GM23338 (cell line): ENCODE measurements at regions not wholly inside any gene's neighbourhood (a gene's known extent, or its start where the extent isn't known, plus 50 kb on each side); places are given as distances from the start of the nearest gene placed in this dataset.

Experiments
- ATAC-seq: fragments of 200-7000 bp; cut with Tn5 transposase; 3 replicates; pipeline ENCODE4 v1.9.1; 2020
- DNase-seq: peaks from one replicate; pipeline ENCODE4 v3.0.0-alpha.2; 2015; ENCODE audit warnings: low spot score
- H2AFZ ChIP-seq: fragments of 200-600 bp; sonication (generic); 2 replicates; pipeline ENCODE4 v1.8.0; 2016; ENCODE audit warnings: antibody characterized with exemption, mild to moderate bottlenecking, moderate library complexity
- H3F3A ChIP-seq: fragments of 200-600 bp; sonication (generic); replicated peaks from 2 replicates; pipeline ENCODE4 v1.8.0; 2017; ENCODE audit warnings: antibody characterized with exemption, mixed run types, low read depth
- H3K27ac ChIP-seq: fragments of 200-600 bp; sonication (generic); 2 replicates; pipeline ENCODE4 v1.6.1; 2016; ENCODE audit warnings: low read depth
- H3K27me3 ChIP-seq: fragments of 200-600 bp; sonication (generic); 2 replicates; pipeline ENCODE4 v1.8.0; 2016; ENCODE audit warnings: mild to moderate bottlenecking, mixed run types, moderate library complexity; ENCODE audit not compliant: insufficient read depth
- H3K36me3 ChIP-seq: fragments of 200-600 bp; sonication (generic); 2 replicates; pipeline ENCODE4 v1.8.0; 2016; ENCODE audit warnings: mild to moderate bottlenecking; ENCODE audit not compliant: insufficient read depth
- H3K4me1 ChIP-seq: fragments of 200-600 bp; sonication (generic); 2 replicates; pipeline ENCODE4 v1.8.0; 2016; ENCODE audit warnings: mild to moderate bottlenecking, moderate library complexity; ENCODE audit not compliant: insufficient read depth
- H3K4me2 ChIP-seq: fragments of 200-600 bp; sonication (generic); 2 replicates; pipeline ENCODE4 v1.7.1; 2017; ENCODE audit warnings: mixed run types
- H3K4me3 ChIP-seq: fragments of 200-600 bp; sonication (generic); 2 replicates; pipeline ENCODE4 v1.6.1; 2016; ENCODE audit warnings: mixed run types
- H3K79me2 ChIP-seq: fragments of 200-600 bp; sonication (generic); replicated peaks from 2 replicates; pipeline ENCODE4 v1.8.0; 2017; ENCODE audit warnings: mild to moderate bottlenecking; ENCODE audit not compliant: insufficient read depth
- H3K9me2 ChIP-seq: fragments of 200-600 bp; sonication (generic); 2 replicates; pipeline ENCODE4 v1.8.0; 2017; ENCODE audit not compliant: insufficient read depth
- H4K20me1 ChIP-seq: fragments of 200-600 bp; sonication (generic); replicated peaks from 2 replicates; pipeline ENCODE4 v1.8.0; 2017; ENCODE audit warnings: mild to moderate bottlenecking; ENCODE audit not compliant: insufficient read depth
- H3K27ac Mint-ChIP-seq: 2 replicates; pipeline ENCODE4 v1.8.0; 2020; ENCODE audit warnings: inconsistent platforms, mild to moderate bottlenecking, moderate library complexity, mixed read lengths
- H3K27me3 Mint-ChIP-seq: 3 replicates; pipeline ENCODE4 v1.8.0; 2022; ENCODE audit warnings: low read depth, mild to moderate bottlenecking, moderate library complexity, mixed read lengths, inconsistent platforms; ENCODE audit not compliant: insufficient read depth, poor library complexity
- H3K36me3 Mint-ChIP-seq: 3 replicates; pipeline ENCODE4 v1.8.0; 2021; ENCODE audit warnings: low read depth, mild to moderate bottlenecking, inconsistent platforms, moderate library complexity, mixed read lengths
- H3K4me1 Mint-ChIP-seq: 3 replicates; pipeline ENCODE4 v1.8.0; 2020; ENCODE audit warnings: mild to moderate bottlenecking, inconsistent platforms, mixed read lengths
- H3K4me3 Mint-ChIP-seq: 3 replicates; pipeline ENCODE4 v1.8.0; 2021; ENCODE audit warnings: moderate library complexity, mild to moderate bottlenecking, inconsistent platforms, mixed read lengths
- H3K9me3 Mint-ChIP-seq: 3 replicates; pipeline ENCODE4 v1.8.0; 2020; ENCODE audit warnings: moderate library complexity, mild to moderate bottlenecking, inconsistent platforms, mixed read lengths
- CREB1 ChIP-seq: fragments of 250-450 bp; sonication (Bioruptor Pico); IDR thresholded peaks from 2 replicates; pipeline ENCODE4 v1.5.0; 2020; ENCODE audit warnings: low read depth, mild to moderate bottlenecking, moderate library complexity
- EZH2 ChIP-seq: fragments of 200-600 bp; sonication (generic); IDR thresholded peaks from one replicate; pipeline ENCODE4 v1.8.0; 2017; ENCODE audit warnings: antibody characterized with exemption, mild to moderate bottlenecking, low read depth; ENCODE audit not compliant: unreplicated experiment
- EZH2phosphoT487 ChIP-seq: fragments of 200-600 bp; sonication (generic); IDR thresholded peaks from one replicate; pipeline ENCODE4 v1.8.1; 2018; ENCODE audit warnings: antibody characterized with exemption; ENCODE audit not compliant: unreplicated experiment
- JUNB ChIP-seq: IDR thresholded peaks from one replicate; pipeline ENCODE4 v1.6.1; 2016; ENCODE audit warnings: antibody characterized with exemption; ENCODE audit not compliant: unreplicated experiment
- NANOG ChIP-seq: IDR thresholded peaks from 2 replicates; pipeline ENCODE4 v1.6.1; 2016; ENCODE audit warnings: antibody characterized with exemption, borderline replicate concordance
- ZNF331 ChIP-seq: fragments of 250-450 bp; sonication (Bioruptor Pico); IDR thresholded peaks from 2 replicates; pipeline ENCODE4 v1.5.0; 2020; ENCODE audit warnings: low read depth, mild to moderate bottlenecking, moderate library complexity
- TF ChIP-seq, protein P1 (sequence below): fragments of 250-450 bp; sonication (Bioruptor Pico); IDR thresholded peaks from 2 replicates; pipeline ENCODE4 v1.5.0; 2020; ENCODE audit warnings: mild to moderate bottlenecking, moderate library complexity
- TF ChIP-seq, protein P2 (sequence below), 2 experiments: fragments of 200-600 bp in 1 of 2; sonication (generic) in 1 of 2; conservative IDR thresholded peaks; 2 replicates each; pipeline versions ENCODE4 v1.5.1 to v1.6.1; 2016 to 2017; ENCODE audit warnings: antibody characterized with exemption in 2 of 2, low read depth in 2 of 2, mild to moderate bottlenecking in 2 of 2, moderate library complexity in 1 of 2

DNA sequence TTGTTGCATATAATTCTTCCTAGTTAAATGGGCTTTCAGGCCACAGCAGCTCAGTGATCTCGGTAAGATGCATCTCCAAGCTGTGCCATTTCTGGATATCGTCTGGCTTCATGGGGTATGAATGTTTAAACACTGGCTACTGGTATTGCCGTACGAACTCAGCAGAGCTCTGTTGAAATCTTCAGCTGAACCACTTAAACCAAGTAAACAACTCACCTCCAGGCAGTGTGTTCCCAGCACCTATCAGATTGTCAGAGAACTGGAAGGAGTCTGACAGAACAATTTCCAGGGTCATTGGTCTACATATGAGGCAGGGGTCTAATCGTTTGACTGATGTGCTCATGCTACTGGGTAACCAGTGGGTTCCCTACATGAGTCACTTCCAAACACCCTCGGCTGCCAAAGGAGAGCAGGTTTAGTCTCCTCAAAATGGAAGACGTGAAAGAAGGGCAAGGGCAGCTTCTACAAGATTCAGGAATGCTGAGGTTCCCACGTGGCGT, 93.2 kb upstream of the BMAL1 start (continued):
- TF ChIP-seq, protein P1, sequence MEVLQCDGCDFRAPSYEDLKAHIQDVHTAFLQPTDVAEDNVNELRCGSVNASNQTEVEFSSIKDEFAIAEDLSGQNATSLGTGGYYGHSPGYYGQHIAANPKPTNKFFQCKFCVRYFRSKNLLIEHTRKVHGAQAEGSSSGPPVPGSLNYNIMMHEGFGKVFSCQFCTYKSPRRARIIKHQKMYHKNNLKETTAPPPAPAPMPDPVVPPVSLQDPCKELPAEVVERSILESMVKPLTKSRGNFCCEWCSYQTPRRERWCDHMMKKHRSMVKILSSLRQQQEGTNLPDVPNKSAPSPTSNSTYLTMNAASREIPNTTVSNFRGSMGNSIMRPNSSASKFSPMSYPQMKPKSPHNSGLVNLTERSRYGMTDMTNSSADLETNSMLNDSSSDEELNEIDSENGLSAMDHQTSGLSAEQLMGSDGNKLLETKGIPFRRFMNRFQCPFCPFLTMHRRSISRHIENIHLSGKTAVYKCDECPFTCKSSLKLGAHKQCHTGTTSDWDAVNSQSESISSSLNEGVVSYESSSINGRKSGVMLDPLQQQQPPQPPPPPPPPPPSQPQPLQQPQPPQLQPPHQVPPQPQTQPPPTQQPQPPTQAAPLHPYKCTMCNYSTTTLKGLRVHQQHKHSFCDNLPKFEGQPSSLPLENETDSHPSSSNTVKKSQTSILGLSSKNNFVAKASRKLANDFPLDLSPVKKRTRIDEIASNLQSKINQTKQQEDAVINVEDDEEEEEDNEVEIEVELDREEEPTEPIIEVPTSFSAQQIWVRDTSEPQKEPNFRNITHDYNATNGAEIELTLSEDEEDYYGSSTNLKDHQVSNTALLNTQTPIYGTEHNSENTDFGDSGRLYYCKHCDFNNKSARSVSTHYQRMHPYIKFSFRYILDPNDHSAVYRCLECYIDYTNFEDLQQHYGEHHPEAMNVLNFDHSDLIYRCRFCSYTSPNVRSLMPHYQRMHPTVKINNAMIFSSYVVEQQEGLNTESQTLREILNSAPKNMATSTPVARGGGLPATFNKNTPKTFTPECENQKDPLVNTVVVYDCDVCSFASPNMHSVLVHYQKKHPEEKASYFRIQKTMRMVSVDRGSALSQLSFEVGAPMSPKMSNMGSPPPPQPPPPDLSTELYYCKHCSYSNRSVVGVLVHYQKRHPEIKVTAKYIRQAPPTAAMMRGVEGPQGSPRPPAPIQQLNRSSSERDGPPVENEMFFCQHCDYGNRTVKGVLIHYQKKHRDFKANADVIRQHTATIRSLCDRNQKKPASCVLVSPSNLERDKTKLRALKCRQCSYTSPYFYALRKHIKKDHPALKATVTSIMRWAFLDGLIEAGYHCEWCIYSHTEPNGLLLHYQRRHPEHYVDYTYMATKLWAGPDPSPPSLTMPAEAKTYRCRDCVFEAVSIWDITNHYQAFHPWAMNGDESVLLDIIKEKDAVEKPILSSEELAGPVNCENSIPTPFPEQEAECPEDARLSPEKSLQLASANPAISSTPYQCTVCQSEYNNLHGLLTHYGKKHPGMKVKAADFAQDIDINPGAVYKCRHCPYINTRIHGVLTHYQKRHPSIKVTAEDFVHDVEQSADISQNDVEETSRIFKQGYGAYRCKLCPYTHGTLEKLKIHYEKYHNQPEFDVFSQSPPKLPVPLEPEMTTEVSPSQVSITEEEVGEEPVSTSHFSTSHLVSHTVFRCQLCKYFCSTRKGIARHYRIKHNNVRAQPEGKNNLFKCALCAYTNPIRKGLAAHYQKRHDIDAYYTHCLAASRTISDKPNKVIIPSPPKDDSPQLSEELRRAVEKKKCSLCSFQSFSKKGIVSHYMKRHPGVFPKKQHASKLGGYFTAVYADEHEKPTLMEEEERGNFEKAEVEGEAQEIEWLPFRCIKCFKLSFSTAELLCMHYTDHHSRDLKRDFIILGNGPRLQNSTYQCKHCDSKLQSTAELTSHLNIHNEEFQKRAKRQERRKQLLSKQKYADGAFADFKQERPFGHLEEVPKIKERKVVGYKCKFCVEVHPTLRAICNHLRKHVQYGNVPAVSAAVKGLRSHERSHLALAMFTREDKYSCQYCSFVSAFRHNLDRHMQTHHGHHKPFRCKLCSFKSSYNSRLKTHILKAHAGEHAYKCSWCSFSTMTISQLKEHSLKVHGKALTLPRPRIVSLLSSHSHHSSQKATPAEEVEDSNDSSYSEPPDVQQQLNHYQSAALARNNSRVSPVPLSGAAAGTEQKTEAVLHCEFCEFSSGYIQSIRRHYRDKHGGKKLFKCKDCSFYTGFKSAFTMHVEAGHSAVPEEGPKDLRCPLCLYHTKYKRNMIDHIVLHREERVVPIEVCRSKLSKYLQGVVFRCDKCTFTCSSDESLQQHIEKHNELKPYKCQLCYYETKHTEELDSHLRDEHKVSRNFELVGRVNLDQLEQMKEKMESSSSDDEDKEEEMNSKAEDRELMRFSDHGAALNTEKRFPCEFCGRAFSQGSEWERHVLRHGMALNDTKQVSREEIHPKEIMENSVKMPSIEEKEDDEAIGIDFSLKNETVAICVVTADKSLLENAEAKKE, result no peak
- TF ChIP-seq EZH2phosphoT487 (no peak), JUNB (no peak)

DNA sequence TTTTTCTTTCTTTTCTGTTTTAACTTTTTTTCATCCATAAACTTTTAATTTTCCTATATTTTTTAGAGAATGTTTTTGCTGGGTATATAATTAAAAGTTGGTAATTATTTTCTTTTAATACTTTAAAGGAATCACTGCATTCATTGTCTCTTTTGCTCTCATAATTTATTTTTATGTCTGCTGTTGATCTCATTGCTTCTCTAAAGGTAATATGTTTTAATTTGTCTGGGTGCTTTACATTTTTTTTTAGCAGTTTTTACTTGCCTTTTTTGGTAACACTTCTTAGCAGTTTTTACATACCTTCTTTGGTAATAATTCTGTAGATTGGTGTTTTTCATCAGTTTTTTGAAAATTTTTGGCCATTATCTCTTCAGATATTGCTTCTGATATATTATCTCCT, 89.4 kb upstream of the BMAL1 start:
- Mint-ChIP-seq H3K4me3 (no peak overlapping the region), H3K27me3 (no peaks in the 10 kb centered on the region), H3K9me3 (peaks cover 46% of the 10 kb centered on the region), H3K4me1 (no peaks in the 10 kb centered on the region), H3K36me3 (peaks cover 23% of the 10 kb centered on the region), H3K27ac (no peak overlapping the region)
- H3K79me2 ChIP-seq, result no peaks in the 10 kb centered on the region
- no peaks in the 10 kb centered on the region for H3K36me3 ChIP-seq
- no peaks in the 10 kb centered on the region for H3K9me2 ChIP-seq
- no peak overlapping the region for H3K27ac ChIP-seq
- ATAC-seq (no peak), DNase-seq (no peak)
- no peaks in the 10 kb centered on the region; the same call in 1 of the 2 replicates for H3K4me1 ChIP-seq
- H3K4me2 ChIP-seq, result no peak overlapping the region
- H4K20me1 ChIP-seq, result no peaks in the 10 kb centered on the region
- no peaks in the 10 kb centered on the region for H3K27me3 ChIP-seq
- no peak overlapping the region for H3K4me3 ChIP-seq
- H2AFZ ChIP-seq, result no peak overlapping the region
- H3F3A ChIP-seq, result no peaks in the 10 kb centered on the region
- TF ChIP-seq JUNB (no peak), EZH2phosphoT487 (no peak), CREB1 (CRISPR knock-in tag) (no peak), NANOG (no peak), EZH2 (no peak), ZNF331 (no peak)
- TF ChIP-seq, protein P1, result no peak
- TF ChIP-seq, protein P2, sequence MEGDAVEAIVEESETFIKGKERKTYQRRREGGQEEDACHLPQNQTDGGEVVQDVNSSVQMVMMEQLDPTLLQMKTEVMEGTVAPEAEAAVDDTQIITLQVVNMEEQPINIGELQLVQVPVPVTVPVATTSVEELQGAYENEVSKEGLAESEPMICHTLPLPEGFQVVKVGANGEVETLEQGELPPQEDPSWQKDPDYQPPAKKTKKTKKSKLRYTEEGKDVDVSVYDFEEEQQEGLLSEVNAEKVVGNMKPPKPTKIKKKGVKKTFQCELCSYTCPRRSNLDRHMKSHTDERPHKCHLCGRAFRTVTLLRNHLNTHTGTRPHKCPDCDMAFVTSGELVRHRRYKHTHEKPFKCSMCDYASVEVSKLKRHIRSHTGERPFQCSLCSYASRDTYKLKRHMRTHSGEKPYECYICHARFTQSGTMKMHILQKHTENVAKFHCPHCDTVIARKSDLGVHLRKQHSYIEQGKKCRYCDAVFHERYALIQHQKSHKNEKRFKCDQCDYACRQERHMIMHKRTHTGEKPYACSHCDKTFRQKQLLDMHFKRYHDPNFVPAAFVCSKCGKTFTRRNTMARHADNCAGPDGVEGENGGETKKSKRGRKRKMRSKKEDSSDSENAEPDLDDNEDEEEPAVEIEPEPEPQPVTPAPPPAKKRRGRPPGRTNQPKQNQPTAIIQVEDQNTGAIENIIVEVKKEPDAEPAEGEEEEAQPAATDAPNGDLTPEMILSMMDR (conservative IDR thresholded peaks at IDR 0.05; ENCODE audit: low read depth in 2 of 2), result no peak
